HCEC 1CT (cell line): ENCODE measurements at regions not wholly inside any gene's neighbourhood (a gene's known extent, or its start where the extent isn't known, plus 50 kb on each side); places are given as distances from the start of the nearest gene placed in this dataset.

Experiments used
- DNase-seq: peaks from one replicate; pipeline ENCODE4 v3.0.0-alpha.2; 2017

- DNase-seq = peak; percentile 78
These were observed 50.4 kb upstream of the CIBAR2 start for GRCh38 chr16:85162478-85163277.

GRCh38 chr16:85163278-85164112, 51.2 kb upstream of the CIBAR2 start:
- DNase-seq = no peak

GRCh38 chr16:85164431-85164830, 52.2 kb upstream of the CIBAR2 start:
- DNase-seq = no peak

GRCh38 chr16:85164838-85165516, 52.7 kb upstream of the CIBAR2 start:
- no peak for DNase-seq

- DNase-seq = no peak
These were observed 53.5 kb upstream of the CIBAR2 start for GRCh38 chr16:85165781-85166180.

- no peak for DNase-seq
These were observed 54.0 kb upstream of the CIBAR2 start for GRCh38 chr16:85166281-85166680.

- no peak for DNase-seq
These were observed 54.7 kb upstream of the CIBAR2 start for GRCh38 chr16:85166699-85167588.

GRCh38 chr16:85167589-85168537, 55.6 kb upstream of the CIBAR2 start:
- DNase-seq = no peak

- DNase-seq = peak; percentile 59
These were observed 56.5 kb upstream of the CIBAR2 start for GRCh38 chr16:85168732-85169256.

GRCh38 chr16:85169333-85170065, 57.2 kb upstream of the CIBAR2 start:
- DNase-seq = peak; percentile 39

- DNase-seq = no peak
These were observed 57.8 kb upstream of the CIBAR2 start for GRCh38 chr16:85170066-85170491.

GRCh38 chr16:85170590-85171003, 58.3 kb upstream of the CIBAR2 start:
- DNase-seq = no peak

- no peak for DNase-seq
These were observed 58.9 kb upstream of the CIBAR2 start for GRCh38 chr16:85171004-85171758.

GRCh38 chr16:85171759-85172454, 59.6 kb upstream of the CIBAR2 start:
- no peak for DNase-seq

GRCh38 chr16:85172455-85173145, 60.3 kb upstream of the CIBAR2 start:
- peak; percentile 69 for DNase-seq

GRCh38 chr16:85173146-85173980, 61.1 kb upstream of the CIBAR2 start:
- peak; percentile 92 for DNase-seq
